Mammary epithelial cell (primary cell): ENCODE measurements at regions not wholly inside any gene's neighbourhood (a gene's known extent, or its start where the extent isn't known, plus 50 kb on each side); places are given as distances from the start of the nearest gene placed in this dataset.

ENCODE experiments used
- CTCF ChIP-seq, 2 donors: IDR thresholded peaks in 1 of 2; conservative IDR thresholded peaks in 1 of 2; 2 replicates each; pipeline ENCODE4 v1.5.1; 2011 to 2012; ENCODE audit warnings: inconsistent platforms in 2 of 2, low read length in 2 of 2, mild to moderate bottlenecking in 2 of 2, control low read depth in 1 of 2, low read depth in 1 of 2; ENCODE audit not compliant: insufficient read depth in 1 of 2; ENCODE audit errors: extremely low read depth in 1 of 2
- EZH2 ChIP-seq: IDR thresholded peaks from 2 replicates; pipeline ENCODE4 v1.6.1; 2012; ENCODE audit warnings: low read length, inconsistent platforms, borderline replicate concordance

GRCh38 chr3:167895178-167895577 lies 159.7 kb downstream of the SERPINI1 start:
- TF ChIP-seq CTCF (conservative IDR thresholded peaks at IDR 0.05 in 1 of 2, IDR thresholded peaks at IDR 0.05 in 1 of 2; ENCODE audit: extremely low read depth in 1 of 2, insufficient read depth in 1 of 2, low read depth in 1 of 2, low read length in 2 of 2) (no peak), EZH2 (no peak)
